Erythroblast (primary cell): ENCODE measurements at regions not wholly inside any gene's neighbourhood (a gene's known extent, or its start where the extent isn't known, plus 50 kb on each side); places are given as distances from the start of the nearest gene placed in this dataset.

Experiments used
- GATA1 ChIP-seq: IDR thresholded peaks from 2 replicates; pipeline ENCODE4 v1.6.1; 2011; ENCODE audit warnings: low read depth, mild to moderate bottlenecking, control low read depth, low read length, moderate library complexity
- POLR2A ChIP-seq: IDR thresholded peaks from 2 replicates; pipeline ENCODE4 v1.6.1; 2011; ENCODE audit warnings: mild to moderate bottlenecking, low read length

DNA sequence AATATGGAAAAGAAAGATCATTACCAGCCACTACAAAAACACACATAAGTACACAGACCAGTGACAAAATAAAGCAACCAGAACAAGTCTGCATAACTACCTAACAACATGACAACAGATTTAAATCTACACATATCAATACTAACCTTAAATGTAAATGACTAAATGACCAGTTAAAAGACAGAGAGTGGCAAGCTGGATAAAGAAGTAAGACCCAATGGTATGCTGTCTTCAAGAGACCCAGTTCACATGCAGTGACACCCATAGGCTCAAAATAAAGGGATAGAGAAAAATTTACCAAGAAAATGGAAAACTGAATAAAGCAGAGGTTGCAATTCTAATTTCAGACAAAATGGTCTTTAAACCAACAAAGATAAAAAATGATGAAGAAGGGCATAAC, 938.1 kb downstream of the EFNA5 start:
- TF ChIP-seq POLR2A (no peak), GATA1 (no peak)
